ENCODE measurements at regions not wholly inside any gene's neighbourhood (a gene's known extent, or its start where the extent isn't known, plus 50 kb on each side); places are given as distances from the start of the nearest gene placed in this dataset.

- TF ChIP-seq CTCF (IDR thresholded peaks at IDR 0.05) (no peak), POLR2A (IDR thresholded peaks at IDR 0.05) (no peak)
Measured at GRCh38 chr3:89867286-89867685, 759.9 kb downstream of the EPHA3 start.

Measured in Peyer's patch (tissue), 4 donors.